Suprapubic skin (tissue), 3 donors: ENCODE measurements at regions not wholly inside any gene's neighbourhood (a gene's known extent, or its start where the extent isn't known, plus 50 kb on each side); places are given as distances from the start of the nearest gene placed in this dataset.

Experiments used
- CTCF ChIP-seq, 2 donors: fragments of 200-600 bp in 1 of 2; fragments of 450-650 bp in 1 of 2; sonication (generic) in 1 of 2; IDR thresholded peaks; one replicate each; pipeline ENCODE4 v1.5.1; 2016 to 2019; ENCODE audit warnings: antibody characterized with exemption in 2 of 2, mild to moderate bottlenecking in 1 of 2, moderate library complexity in 1 of 2
- EP300 ChIP-seq: sonication (generic); formaldehyde crosslinking; IDR thresholded peaks from one replicate; pipeline ENCODE4 v1.6.1; 2017; ENCODE audit warnings: antibody characterized with exemption
- POLR2A ChIP-seq, 2 donors: fragments of 450-650 bp; IDR thresholded peaks; one replicate each; pipeline ENCODE4 v1.6.1; 2017; ENCODE audit warnings: antibody characterized with exemption in 2 of 2, mild to moderate bottlenecking in 2 of 2, moderate library complexity in 2 of 2

- TF ChIP-seq POLR2A (IDR thresholded peaks at IDR 0.05) (no peak), CTCF (IDR thresholded peaks at IDR 0.05) (no peak), EP300 (no peak)
Measured at GRCh38 chr14:34018564-34019244, 67.8 kb upstream of the EGLN3 start.
